ENCODE measurements at regions not wholly inside any gene's neighbourhood (a gene's known extent, or its start where the extent isn't known, plus 50 kb on each side); places are given as distances from the start of the nearest gene placed in this dataset.

DNA sequence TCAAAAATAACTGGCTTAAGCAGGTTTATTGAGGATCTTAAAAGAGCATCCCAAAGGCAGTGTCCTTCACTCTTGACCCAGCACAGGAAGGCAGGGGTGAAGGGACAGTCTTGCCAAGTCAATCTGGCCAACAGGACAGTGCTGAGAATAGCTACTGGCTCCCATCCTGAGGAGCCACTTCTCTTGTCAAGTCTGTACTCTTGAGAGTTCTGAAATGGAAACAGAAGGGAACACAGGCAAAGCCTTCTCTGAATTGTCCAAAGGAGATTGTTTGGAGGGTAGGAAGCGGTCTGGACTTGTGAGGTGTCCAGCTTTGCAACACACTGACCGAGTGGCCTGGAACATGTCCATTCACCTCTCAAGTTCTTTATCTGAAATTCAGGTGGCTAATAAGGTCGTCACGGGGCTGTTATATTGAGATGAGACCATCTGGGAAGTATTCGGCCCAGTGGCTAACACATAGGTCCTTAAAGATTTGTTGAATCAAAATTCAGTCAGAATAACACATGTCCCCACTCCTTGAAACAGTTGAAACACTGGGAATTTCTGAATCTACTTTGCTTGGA is 99.5 kb upstream of the FHL2 start:
- Histone ChIP-seq H3K9me2 (replicated peaks; ENCODE audit: control insufficient read depth, low read length) (no peaks in the 10 kb centered on the region), H3K4me3 (ENCODE audit: low read length) (no peak overlapping the region), H3K27me3 (ENCODE audit: control insufficient read depth, low read length) (no peaks in the 10 kb centered on the region), H3K79me2 (ENCODE audit: control insufficient read depth, low read length) (no peaks in the 10 kb centered on the region), H3K36me3 (ENCODE audit: control insufficient read depth, low read length) (no peaks in the 10 kb centered on the region), H3K4me1 (ENCODE audit: control insufficient read depth, low read length) (no peaks in the 10 kb centered on the region), H3K4me2 (ENCODE audit: low read length) (no peak overlapping the region), H3K27ac (ENCODE audit: low read depth, low read length) (no peak overlapping the region), H3K9me3 (ENCODE audit: control insufficient read depth, insufficient read depth, low read length) (no peaks in the 10 kb centered on the region), H3F3A (ENCODE audit: control insufficient read depth, insufficient read depth) (no peaks in the 10 kb centered on the region), H4K20me1 (ENCODE audit: control insufficient read depth, insufficient read depth, low read depth, low read length) (no peaks in the 10 kb centered on the region)
- no peak for TF ChIP-seq EZH2phosphoT487 (IDR thresholded peaks at IDR 0.05; ENCODE audit: borderline replicate concordance, low read length)
- TF ChIP-seq, protein P1, sequence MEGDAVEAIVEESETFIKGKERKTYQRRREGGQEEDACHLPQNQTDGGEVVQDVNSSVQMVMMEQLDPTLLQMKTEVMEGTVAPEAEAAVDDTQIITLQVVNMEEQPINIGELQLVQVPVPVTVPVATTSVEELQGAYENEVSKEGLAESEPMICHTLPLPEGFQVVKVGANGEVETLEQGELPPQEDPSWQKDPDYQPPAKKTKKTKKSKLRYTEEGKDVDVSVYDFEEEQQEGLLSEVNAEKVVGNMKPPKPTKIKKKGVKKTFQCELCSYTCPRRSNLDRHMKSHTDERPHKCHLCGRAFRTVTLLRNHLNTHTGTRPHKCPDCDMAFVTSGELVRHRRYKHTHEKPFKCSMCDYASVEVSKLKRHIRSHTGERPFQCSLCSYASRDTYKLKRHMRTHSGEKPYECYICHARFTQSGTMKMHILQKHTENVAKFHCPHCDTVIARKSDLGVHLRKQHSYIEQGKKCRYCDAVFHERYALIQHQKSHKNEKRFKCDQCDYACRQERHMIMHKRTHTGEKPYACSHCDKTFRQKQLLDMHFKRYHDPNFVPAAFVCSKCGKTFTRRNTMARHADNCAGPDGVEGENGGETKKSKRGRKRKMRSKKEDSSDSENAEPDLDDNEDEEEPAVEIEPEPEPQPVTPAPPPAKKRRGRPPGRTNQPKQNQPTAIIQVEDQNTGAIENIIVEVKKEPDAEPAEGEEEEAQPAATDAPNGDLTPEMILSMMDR (IDR thresholded peaks at IDR 0.05; ENCODE audit: low read depth, low read length, poor library complexity, severe bottlenecking) = no peak

DNA sequence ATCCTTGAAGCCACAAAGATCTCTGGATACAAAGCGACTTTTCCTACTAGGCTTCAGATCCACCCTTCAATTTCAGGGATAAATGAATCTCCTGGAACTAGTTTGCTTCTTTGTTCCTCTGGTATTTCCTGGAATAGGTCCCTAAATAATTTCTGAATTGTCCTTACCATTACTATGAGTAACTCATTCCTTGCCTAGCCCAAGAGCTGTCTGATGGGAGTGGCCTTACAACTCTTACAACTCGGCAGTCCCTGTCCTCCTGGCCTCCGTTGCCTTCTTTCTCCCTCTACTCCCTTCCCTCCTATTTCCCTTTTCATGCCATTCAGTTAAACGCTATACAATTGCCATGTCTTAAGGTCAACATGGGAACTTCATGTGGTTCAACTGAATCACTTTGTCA is 98.2 kb upstream of the FHL2 start:
- H4K20me1 ChIP-seq (ENCODE audit: control insufficient read depth, insufficient read depth, low read depth, low read length) = no peaks in the 10 kb centered on the region
- H3F3A ChIP-seq (ENCODE audit: control insufficient read depth, insufficient read depth) = no peaks in the 10 kb centered on the region
- H3K9me3 ChIP-seq (ENCODE audit: control insufficient read depth, insufficient read depth, low read length) = no peaks in the 10 kb centered on the region
- no peaks in the 10 kb centered on the region for H3K36me3 ChIP-seq (ENCODE audit: control insufficient read depth, low read length)
- H3K27ac ChIP-seq (ENCODE audit: low read depth, low read length) = no peak overlapping the region
- TF ChIP-seq, protein P1 (IDR thresholded peaks at IDR 0.05; ENCODE audit: low read depth, low read length, poor library complexity, severe bottlenecking) = no peak
- no peak for TF ChIP-seq EZH2phosphoT487 (IDR thresholded peaks at IDR 0.05; ENCODE audit: borderline replicate concordance, low read length)
- H3K4me1 ChIP-seq (ENCODE audit: control insufficient read depth, low read length) = no peaks in the 10 kb centered on the region
- H3K27me3 ChIP-seq (ENCODE audit: control insufficient read depth, low read length) = no peaks in the 10 kb centered on the region
- H3K79me2 ChIP-seq (ENCODE audit: control insufficient read depth, low read length) = no peaks in the 10 kb centered on the region
- H3K4me3 ChIP-seq (ENCODE audit: low read length) = no peak overlapping the region
- H3K9me2 ChIP-seq (replicated peaks; ENCODE audit: control insufficient read depth, low read length) = no peaks in the 10 kb centered on the region
- H3K4me2 ChIP-seq (ENCODE audit: low read length) = no peak overlapping the region

DNA sequence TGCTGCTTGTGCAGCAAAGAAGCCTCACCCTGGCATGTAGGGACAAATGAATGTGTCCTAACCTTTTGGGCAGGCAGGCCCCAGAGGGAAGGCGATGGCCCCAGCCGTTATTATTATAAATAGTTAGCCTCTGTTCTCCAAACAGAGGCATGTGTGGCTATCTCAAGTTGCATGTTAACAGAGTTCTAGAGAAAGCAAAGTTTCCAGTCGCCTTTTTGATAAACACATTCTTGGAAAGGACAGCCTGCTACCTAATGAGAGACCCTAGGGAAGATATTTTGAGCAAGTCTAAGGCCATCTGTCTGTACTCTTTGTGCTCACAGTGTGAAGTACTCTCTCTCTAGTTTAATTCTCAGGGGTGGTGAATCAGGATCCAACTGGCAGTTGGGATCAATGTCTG is 97.4 kb upstream of the FHL2 start:
- no peaks in the 10 kb centered on the region for H3F3A ChIP-seq (ENCODE audit: control insufficient read depth, insufficient read depth)
- no peak overlapping the region for H3K4me3 ChIP-seq (ENCODE audit: low read length)
- H4K20me1 ChIP-seq (ENCODE audit: control insufficient read depth, insufficient read depth, low read depth, low read length) = no peaks in the 10 kb centered on the region
- H3K9me2 ChIP-seq (replicated peaks; ENCODE audit: control insufficient read depth, low read length) = no peaks in the 10 kb centered on the region
- no peaks in the 10 kb centered on the region for H3K4me1 ChIP-seq (ENCODE audit: control insufficient read depth, low read length)
- no peaks in the 10 kb centered on the region for H3K9me3 ChIP-seq (ENCODE audit: control insufficient read depth, insufficient read depth, low read length)
- H3K36me3 ChIP-seq (ENCODE audit: control insufficient read depth, low read length) = no peaks in the 10 kb centered on the region
- no peaks in the 10 kb centered on the region for H3K79me2 ChIP-seq (ENCODE audit: control insufficient read depth, low read length)
- H3K27me3 ChIP-seq (ENCODE audit: control insufficient read depth, low read length) = no peaks in the 10 kb centered on the region
- no peak overlapping the region for H3K27ac ChIP-seq (ENCODE audit: low read depth, low read length)
- H3K4me2 ChIP-seq (ENCODE audit: low read length) = no peak overlapping the region
- no peak for TF ChIP-seq EZH2phosphoT487 (IDR thresholded peaks at IDR 0.05; ENCODE audit: borderline replicate concordance, low read length)
- TF ChIP-seq, protein P1 (IDR thresholded peaks at IDR 0.05; ENCODE audit: low read depth, low read length, poor library complexity, severe bottlenecking) = no peak

Data from DOHH2 (cell line).